ENCODE measurements at regions not wholly inside any gene's neighbourhood (a gene's known extent, or its start where the extent isn't known, plus 50 kb on each side); places are given as distances from the start of the nearest gene placed in this dataset.

- no peaks in the 10 kb centered on the region for H3K36me3 ChIP-seq
- no peak overlapping the region for H3K4me3 ChIP-seq
- no peaks in the 10 kb centered on the region for H3K27me3 ChIP-seq
- H3K9me3 ChIP-seq = no peaks in the 10 kb centered on the region
- TF ChIP-seq CTCF (IDR thresholded peaks at IDR 0.05) (no peak), POLR2A (IDR thresholded peaks at IDR 0.05) (no peak), EP300 (IDR thresholded peaks at IDR 0.05) (no peak)
- DNase-seq (ENCODE audit: low spot score in 2 of 2) = no peak
- no peaks in the 10 kb centered on the region for H3K4me1 ChIP-seq
- H3K27ac ChIP-seq = no peak overlapping the region
These were observed 400.6 kb downstream of the PTPRU start for GRCh38 chr1:29636936-29637335.

GRCh38 chr1:29635501-29636263, 399.4 kb downstream of the PTPRU start:
- TF ChIP-seq CTCF (IDR thresholded peaks at IDR 0.05) = no peak
- TF ChIP-seq POLR2A (IDR thresholded peaks at IDR 0.05) = no peak
- TF ChIP-seq EP300 (IDR thresholded peaks at IDR 0.05) = no peak
- Histone ChIP-seq H3K36me3 (no peaks in the 10 kb centered on the region), H3K4me1 (no peaks in the 10 kb centered on the region), H3K4me3 (no peak overlapping the region), H3K27me3 (no peaks in the 10 kb centered on the region), H3K27ac (no peak overlapping the region), H3K9me3 (no peaks in the 10 kb centered on the region)
- 85 to 90% methylated on average over 10 of the region's 10 CpGs for WGBS, 2 donors
- DNase-seq (ENCODE audit: low spot score in 2 of 2) = no peak

GRCh38 chr1:29634746-29635335, 398.5 kb downstream of the PTPRU start:
- Histone ChIP-seq H3K27ac (no peak overlapping the region), H3K27me3 (no peaks in the 10 kb centered on the region), H3K4me3 (no peak overlapping the region), H3K4me1 (no peaks in the 10 kb centered on the region), H3K36me3 (no peaks in the 10 kb centered on the region), H3K9me3 (no peaks in the 10 kb centered on the region)
- no peak for DNase-seq (ENCODE audit: low spot score in 2 of 2)
- TF ChIP-seq EP300 (IDR thresholded peaks at IDR 0.05) (no peak), CTCF (IDR thresholded peaks at IDR 0.05) (no peak), POLR2A (IDR thresholded peaks at IDR 0.05) (no peak)
- 79 to 81% methylated on average over 7 of the region's 7 CpGs for WGBS, 2 donors

- no peak for DNase-seq (ENCODE audit: low spot score in 2 of 2)
- Histone ChIP-seq H3K4me1 (no peaks in the 10 kb centered on the region), H3K4me3 (no peak overlapping the region), H3K9me3 (no peaks in the 10 kb centered on the region), H3K36me3 (no peaks in the 10 kb centered on the region), H3K27me3 (no peaks in the 10 kb centered on the region), H3K27ac (no peak overlapping the region)
- TF ChIP-seq EP300 (IDR thresholded peaks at IDR 0.05) = no peak
- TF ChIP-seq POLR2A (IDR thresholded peaks at IDR 0.05) = no peak
- no peak for TF ChIP-seq CTCF (IDR thresholded peaks at IDR 0.05)
- 68 to 74% methylated on average over 5 of the region's 5 CpGs for WGBS, 2 donors
These were observed 398.0 kb downstream of the PTPRU start for GRCh38 chr1:29634324-29634723.

GRCh38 chr1:29633771-29634170, 397.4 kb downstream of the PTPRU start:
- 31 to 46% methylated on average over 4 of the region's 4 CpGs for WGBS, 2 donors
- no peak overlapping the region for H3K27ac ChIP-seq
- no peak for DNase-seq (ENCODE audit: low spot score in 2 of 2)

More at GRCh38 chr1:29633771-29634170, 397.4 kb downstream of the PTPRU start:
- TF ChIP-seq CTCF (IDR thresholded peaks at IDR 0.05) (no peak), EP300 (IDR thresholded peaks at IDR 0.05) (no peak), POLR2A (IDR thresholded peaks at IDR 0.05) (no peak)
- no peaks in the 10 kb centered on the region for H3K4me1 ChIP-seq
- no peaks in the 10 kb centered on the region for H3K9me3 ChIP-seq
- H3K36me3 ChIP-seq = no peaks in the 10 kb centered on the region
- H3K4me3 ChIP-seq = no peak overlapping the region
- H3K27me3 ChIP-seq = no peaks in the 10 kb centered on the region
